HepG2 (cell line): ENCODE measurements at regions not wholly inside any gene's neighbourhood (a gene's known extent, or its start where the extent isn't known, plus 50 kb on each side); places are given as distances from the start of the nearest gene placed in this dataset.

Experiments used
- ATAC-seq: fragments of 200-7000 bp; cut with Tn5 transposase; 3 replicates; pipeline ENCODE4 v1.9.1; 2020; ENCODE audit warnings: mild to moderate bottlenecking, moderate library complexity
- BruUV-seq: library from RNA; stranded (reverse); fragments of 400-500 nt; replicated peaks from 2 replicates; lab custom pipeline; 2021; lab: Mats Ljungman, UMichigan
- CTCF ChIA-PET: fragments of 300-600 bp; formaldehyde crosslinking; extraction: SDS; loops from one replicate; lab custom pipeline; 2021; ENCODE audit warnings: low total read pairs, inconsistent platforms, low intra/inter-chr PET ratio; lab: Yijun Ruan, JAX
- POLR2A ChIA-PET: fragments of 350-600 bp; sonication (Branson Sonifier 250); formaldehyde crosslinking; loops from one replicate; lab custom pipeline; 2020; ENCODE audit warnings: antibody characterized with exemption, inconsistent platforms; lab: Yijun Ruan, JAX
- DNase-seq: peaks from one replicate; pipeline ENCODE4 v3.0.0-alpha.2; 2015; ENCODE audit warnings: low spot score
- FAIRE-seq: peaks from 3 replicates; lab custom pipeline; 2011; peaks lifted over from hg19 to GRCh38; lab: Jason Lieb, UNC
- H2AFZ ChIP-seq: one replicate; pipeline ENCODE4 v1.6.1; 2011; ENCODE audit warnings: low read length, inconsistent platforms
- H3K27ac ChIP-seq: fragments of 300-600 bp; 3 replicates; pipeline ENCODE4 v1.8.0; 2011; ENCODE audit warnings: mixed run types, mild to moderate bottlenecking, mixed read lengths, low read length, inconsistent platforms; ENCODE audit not compliant: insufficient read depth; ENCODE audit errors: extremely low read length
- H3K27me3 ChIP-seq, 2 experiments: fragments of 200-600 bp in 1 of 2; 2 replicates in 1 of 2; 3 replicates in 1 of 2; pipeline versions ENCODE4 v1.6.0 to v1.8.0; 2011; ENCODE audit warnings: low read length in 2 of 2, mild to moderate bottlenecking in 2 of 2, moderate library complexity in 2 of 2, inconsistent platforms in 1 of 2; ENCODE audit not compliant: insufficient read depth in 2 of 2, control insufficient read depth in 1 of 2
- H3K36me3 ChIP-seq, 2 experiments: fragments of 200-600 bp in 1 of 2; replicated peaks in 1 of 2; 2 replicates in 1 of 2; 3 replicates in 1 of 2; pipeline versions ENCODE4 v1.5.1 to v1.8.0; 2011; ENCODE audit warnings: low read length in 2 of 2, inconsistent platforms in 1 of 2; ENCODE audit not compliant: insufficient read depth in 2 of 2, control insufficient read depth in 1 of 2
- H3K4me1 ChIP-seq: 2 replicates; pipeline ENCODE4 v1.5.1; 2012; ENCODE audit warnings: low read length, inconsistent platforms; ENCODE audit not compliant: insufficient read depth
- H3K4me2 ChIP-seq: 2 replicates; pipeline ENCODE4 v1.6.0; 2011; ENCODE audit warnings: low read depth, low read length, inconsistent platforms
- H3K4me3 ChIP-seq, 3 experiments: fragments of 200-600 bp in 1 of 3; sonication (generic), shearing (Covaris generic) in 1 of 3; replicated peaks in 1 of 3; 2 replicates each; pipeline ENCODE4 v1.5.1; 2011 to 2016; ENCODE audit warnings: low read length in 3 of 3, inconsistent platforms in 2 of 3, low read depth in 2 of 3, mild to moderate bottlenecking in 2 of 3, control low read depth in 1 of 3, mixed read lengths in 1 of 3; ENCODE audit not compliant: insufficient read depth in 1 of 3
- H3K79me2 ChIP-seq: one replicate; pipeline ENCODE4 v1.6.1; 2011; ENCODE audit warnings: low read length, inconsistent platforms; ENCODE audit not compliant: insufficient read depth
- H3K9ac ChIP-seq: 2 replicates; pipeline ENCODE4 v1.6.0; 2011; ENCODE audit warnings: mild to moderate bottlenecking, low read depth, low read length, inconsistent platforms; ENCODE audit not compliant: insufficient read depth
- H3K9me3 ChIP-seq: 2 replicates; pipeline ENCODE4 v1.5.1; 2012; ENCODE audit warnings: mild to moderate bottlenecking, low read length
- H4K20me1 ChIP-seq: 2 replicates; pipeline ENCODE4 v1.6.0; 2011; ENCODE audit warnings: inconsistent platforms, mild to moderate bottlenecking, low read length, moderate library complexity; ENCODE audit not compliant: insufficient read depth
- FOSL2 ChIP-seq: sonication (generic); formaldehyde crosslinking; IDR thresholded peaks from 2 replicates; pipeline ENCODE4 v1.4.0; 2020; ENCODE audit warnings: missing genetic modification reagents
- FOXA1 ChIP-seq, 2 experiments: fragments of 450-650 bp in 1 of 2; sonication (generic) in 1 of 2; formaldehyde crosslinking in 1 of 2; IDR thresholded peaks; 2 replicates each; pipeline versions ENCODE4 v1.4.0 to v1.6.1; 2016 to 2020; ENCODE audit warnings: missing genetic modification reagents in 1 of 2
- FOXM1 ChIP-seq: sonication (generic); formaldehyde crosslinking; IDR thresholded peaks from 2 replicates; pipeline ENCODE4 v1.5.0; 2020; ENCODE audit warnings: missing genetic modification reagents
- HOXA7 ChIP-seq: sonication (generic); formaldehyde crosslinking; IDR thresholded peaks from 2 replicates; pipeline ENCODE4 v1.8.1; 2022; ENCODE audit warnings: mild to moderate bottlenecking, missing genetic modification reagents, moderate library complexity
- PHB2 ChIP-seq: fragments of 450-650 bp; IDR thresholded peaks from 2 replicates; pipeline ENCODE4 v1.6.1; 2018; ENCODE audit not compliant: partially characterized antibody
- RAD21 ChIP-seq: fragments of 450-650 bp; formaldehyde crosslinking; IDR thresholded peaks from 2 replicates; pipeline ENCODE4 v1.5.0; 2020; ENCODE audit warnings: mild to moderate bottlenecking
- RBFOX2 ChIP-seq: fragments of 200-400 bp; formaldehyde crosslinking; IDR thresholded peaks from 2 replicates; pipeline ENCODE4 v1.6.1; 2017; ENCODE audit warnings: low read depth, mild to moderate bottlenecking, low read length
- RFXANK ChIP-seq: IDR thresholded peaks from 2 replicates; pipeline ENCODE4 v1.6.1; 2016
- STAG1 ChIP-seq: sonication (generic); formaldehyde crosslinking; IDR thresholded peaks from 2 replicates; pipeline ENCODE4 v1.4.0; 2020; ENCODE audit warnings: missing genetic modification reagents
- TAF1 ChIP-seq: sonication (generic); formaldehyde crosslinking; IDR thresholded peaks from 2 replicates; pipeline ENCODE4 v1.4.0; 2020; ENCODE audit warnings: missing genetic modification reagents
- ZNF253 ChIP-seq: sonication (generic); formaldehyde crosslinking; IDR thresholded peaks from 2 replicates; pipeline ENCODE4 v1.8.0; 2022; ENCODE audit warnings: mild to moderate bottlenecking, missing genetic modification reagents, borderline replicate concordance
- WGBS: methylation state at CpG from one replicate; pipeline ENCODE4 v1.1.6; 2017; ENCODE audit warnings: low lambda C conversion rate; 5-methylcytosine and 5-hydroxymethylcytosine counted together
- in situ Hi-C: cut with HindIII; loops from 2 replicates; pipeline ENCODE4 v1.10.0; 2017; ENCODE audit warnings: low pct_unique_long_range_greater_than_20kb; ENCODE audit not compliant: extremely low pct_ligation_motif_present
- intact Hi-C: fragments of 100-400 bp; cut with micrococcal nuclease; formaldehyde crosslinking; loops from one replicate; pipeline ENCODE4 v1.10.0; 2022; ENCODE audit not compliant: unreplicated experiment
- TF ChIP-seq, protein P1 (sequence below): sonication (generic); formaldehyde crosslinking; IDR thresholded peaks from 2 replicates; pipeline ENCODE4 v1.5.0; 2020; ENCODE audit warnings: mild to moderate bottlenecking, missing genetic modification reagents, moderate library complexity
- TF ChIP-seq, protein P2 (sequence below): sonication (generic); formaldehyde crosslinking; IDR thresholded peaks from 2 replicates; pipeline ENCODE4 v1.5.0; 2020; ENCODE audit warnings: missing genetic modification reagents
- TF ChIP-seq, protein P3 (sequence below): sonication (generic); formaldehyde crosslinking; IDR thresholded peaks from 2 replicates; pipeline ENCODE4 v1.4.0; 2020; ENCODE audit warnings: missing genetic modification reagents, borderline replicate concordance

DNA sequence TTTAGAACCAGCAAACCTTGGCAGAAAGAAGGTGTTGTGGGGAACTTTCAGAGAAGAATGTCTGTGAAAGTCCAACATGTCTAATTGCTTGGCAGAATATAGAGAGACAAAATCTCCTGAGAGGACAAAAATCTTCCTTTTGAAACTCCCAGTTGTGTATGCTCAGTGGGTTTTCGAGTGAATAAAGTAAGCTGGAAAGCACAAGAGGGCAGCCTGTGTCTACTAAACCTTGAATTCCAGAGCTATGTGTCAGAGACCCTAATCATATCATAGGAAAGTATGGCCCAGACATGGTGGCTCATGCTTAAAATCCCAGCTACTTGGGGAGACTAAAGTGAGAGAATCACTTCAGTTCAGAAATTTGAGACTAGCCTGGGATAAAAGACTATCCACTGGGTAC lies 661.2 kb downstream of the SLC16A7 start:
- no TSS peak for BruUV-seq
- POLR2A ChIA-PET = no interaction called here
- Histone ChIP-seq H3K79me2 (no peaks in the 10 kb centered on the region), H3K4me3 (no peak overlapping the region), H3K27ac (no peak overlapping the region), H3K4me1 (no peaks in the 10 kb centered on the region), H3K27me3 (no peaks in the 10 kb centered on the region), H4K20me1 (no peaks in the 10 kb centered on the region), H3K9ac (no peak overlapping the region), H3K9me3 (no peaks in the 10 kb centered on the region), H3K4me2 (no peak overlapping the region), H3K36me3 (no peaks in the 10 kb centered on the region), H2AFZ (no peak overlapping the region)
- in situ Hi-C loops (no loop called here), intact Hi-C loops (loop anchor here (1.0 kb wide), 1 partner anchor 238 kb away; no protein-coding TSS in a partner anchor)
- CTCF ChIA-PET = interaction anchor here (1.7 kb wide), 1 partner anchor 237 kb away, joined by 6 read pairs; no protein-coding TSS in a partner anchor
- TF ChIP-seq RAD21 (CRISPR knock-in tag) = no peak
- peak; percentile 61 for TF ChIP-seq STAG1
- TF ChIP-seq, protein P1, sequence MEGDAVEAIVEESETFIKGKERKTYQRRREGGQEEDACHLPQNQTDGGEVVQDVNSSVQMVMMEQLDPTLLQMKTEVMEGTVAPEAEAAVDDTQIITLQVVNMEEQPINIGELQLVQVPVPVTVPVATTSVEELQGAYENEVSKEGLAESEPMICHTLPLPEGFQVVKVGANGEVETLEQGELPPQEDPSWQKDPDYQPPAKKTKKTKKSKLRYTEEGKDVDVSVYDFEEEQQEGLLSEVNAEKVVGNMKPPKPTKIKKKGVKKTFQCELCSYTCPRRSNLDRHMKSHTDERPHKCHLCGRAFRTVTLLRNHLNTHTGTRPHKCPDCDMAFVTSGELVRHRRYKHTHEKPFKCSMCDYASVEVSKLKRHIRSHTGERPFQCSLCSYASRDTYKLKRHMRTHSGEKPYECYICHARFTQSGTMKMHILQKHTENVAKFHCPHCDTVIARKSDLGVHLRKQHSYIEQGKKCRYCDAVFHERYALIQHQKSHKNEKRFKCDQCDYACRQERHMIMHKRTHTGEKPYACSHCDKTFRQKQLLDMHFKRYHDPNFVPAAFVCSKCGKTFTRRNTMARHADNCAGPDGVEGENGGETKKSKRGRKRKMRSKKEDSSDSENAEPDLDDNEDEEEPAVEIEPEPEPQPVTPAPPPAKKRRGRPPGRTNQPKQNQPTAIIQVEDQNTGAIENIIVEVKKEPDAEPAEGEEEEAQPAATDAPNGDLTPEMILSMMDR (CRISPR knock-in tag) = peak; percentile 50
- TF ChIP-seq FOSL2 (CRISPR knock-in tag) = peak; percentile 52
- ATAC-seq = peak; percentile 77
- FAIRE-seq = no peak
- DNase-seq = peak; percentile 17
- 0% methylated on average over 1 of the region's 1 CpG for WGBS

DNA sequence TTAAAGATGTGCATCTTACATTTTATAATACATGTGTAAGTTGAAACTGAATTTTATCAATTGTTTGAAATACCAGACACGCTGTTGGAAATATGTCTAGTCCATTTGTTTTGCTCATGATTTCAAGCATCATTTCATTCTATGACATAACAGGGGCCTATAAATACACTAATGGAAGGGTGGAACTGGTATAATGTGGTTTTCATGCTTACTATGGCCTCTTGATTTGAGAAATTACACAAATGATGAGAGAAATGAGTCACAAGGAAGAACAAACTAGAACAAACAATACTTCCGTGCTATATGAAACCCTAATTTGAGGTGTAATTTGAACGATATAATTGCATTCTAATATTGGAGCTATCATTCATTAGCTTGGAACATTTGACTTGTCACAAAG lies 663.4 kb downstream of the SLC16A7 start:
- no peaks in the 10 kb centered on the region for H3K36me3 ChIP-seq
- ATAC-seq (no peak), DNase-seq (no peak), FAIRE-seq (no peak)
- no peak overlapping the region for H3K9ac ChIP-seq
- WGBS = 0% methylated on average over 3 of the region's 3 CpGs
- in situ Hi-C loops = no loop called here
- no peak overlapping the region for H3K4me2 ChIP-seq
- no peak overlapping the region for H3K4me3 ChIP-seq
- no peaks in the 10 kb centered on the region for H3K79me2 ChIP-seq
- H3K9me3 ChIP-seq = no peaks in the 10 kb centered on the region
- ChIA-PET POLR2A (no interaction called here), CTCF (no interaction called here)
- H3K27ac ChIP-seq = no peak overlapping the region
- H3K4me1 ChIP-seq = no peaks in the 10 kb centered on the region
- intact Hi-C loops = no loop called here
- no TSS peak for BruUV-seq
- H4K20me1 ChIP-seq = no peaks in the 10 kb centered on the region
- H2AFZ ChIP-seq = no peak overlapping the region
- H3K27me3 ChIP-seq = no peaks in the 10 kb centered on the region
- no peak for TF ChIP-seq RBFOX2
- TF ChIP-seq FOXM1 (CRISPR knock-in tag) = no peak
- no peak for TF ChIP-seq RFXANK
- TF ChIP-seq, protein P2, sequence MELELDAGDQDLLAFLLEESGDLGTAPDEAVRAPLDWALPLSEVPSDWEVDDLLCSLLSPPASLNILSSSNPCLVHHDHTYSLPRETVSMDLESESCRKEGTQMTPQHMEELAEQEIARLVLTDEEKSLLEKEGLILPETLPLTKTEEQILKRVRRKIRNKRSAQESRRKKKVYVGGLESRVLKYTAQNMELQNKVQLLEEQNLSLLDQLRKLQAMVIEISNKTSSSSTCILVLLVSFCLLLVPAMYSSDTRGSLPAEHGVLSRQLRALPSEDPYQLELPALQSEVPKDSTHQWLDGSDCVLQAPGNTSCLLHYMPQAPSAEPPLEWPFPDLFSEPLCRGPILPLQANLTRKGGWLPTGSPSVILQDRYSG (CRISPR knock-in tag) = no peak
- no peak for TF ChIP-seq ZNF253
- no peak for TF ChIP-seq FOXA1 (IDR thresholded peaks at IDR 0.05)
- TF ChIP-seq FOXA1 (CRISPR knock-in tag; IDR thresholded peaks at IDR 0.05) = no peak
- TF ChIP-seq HOXA7 (CRISPR knock-in tag) = no peak
- TF ChIP-seq, protein P3, sequence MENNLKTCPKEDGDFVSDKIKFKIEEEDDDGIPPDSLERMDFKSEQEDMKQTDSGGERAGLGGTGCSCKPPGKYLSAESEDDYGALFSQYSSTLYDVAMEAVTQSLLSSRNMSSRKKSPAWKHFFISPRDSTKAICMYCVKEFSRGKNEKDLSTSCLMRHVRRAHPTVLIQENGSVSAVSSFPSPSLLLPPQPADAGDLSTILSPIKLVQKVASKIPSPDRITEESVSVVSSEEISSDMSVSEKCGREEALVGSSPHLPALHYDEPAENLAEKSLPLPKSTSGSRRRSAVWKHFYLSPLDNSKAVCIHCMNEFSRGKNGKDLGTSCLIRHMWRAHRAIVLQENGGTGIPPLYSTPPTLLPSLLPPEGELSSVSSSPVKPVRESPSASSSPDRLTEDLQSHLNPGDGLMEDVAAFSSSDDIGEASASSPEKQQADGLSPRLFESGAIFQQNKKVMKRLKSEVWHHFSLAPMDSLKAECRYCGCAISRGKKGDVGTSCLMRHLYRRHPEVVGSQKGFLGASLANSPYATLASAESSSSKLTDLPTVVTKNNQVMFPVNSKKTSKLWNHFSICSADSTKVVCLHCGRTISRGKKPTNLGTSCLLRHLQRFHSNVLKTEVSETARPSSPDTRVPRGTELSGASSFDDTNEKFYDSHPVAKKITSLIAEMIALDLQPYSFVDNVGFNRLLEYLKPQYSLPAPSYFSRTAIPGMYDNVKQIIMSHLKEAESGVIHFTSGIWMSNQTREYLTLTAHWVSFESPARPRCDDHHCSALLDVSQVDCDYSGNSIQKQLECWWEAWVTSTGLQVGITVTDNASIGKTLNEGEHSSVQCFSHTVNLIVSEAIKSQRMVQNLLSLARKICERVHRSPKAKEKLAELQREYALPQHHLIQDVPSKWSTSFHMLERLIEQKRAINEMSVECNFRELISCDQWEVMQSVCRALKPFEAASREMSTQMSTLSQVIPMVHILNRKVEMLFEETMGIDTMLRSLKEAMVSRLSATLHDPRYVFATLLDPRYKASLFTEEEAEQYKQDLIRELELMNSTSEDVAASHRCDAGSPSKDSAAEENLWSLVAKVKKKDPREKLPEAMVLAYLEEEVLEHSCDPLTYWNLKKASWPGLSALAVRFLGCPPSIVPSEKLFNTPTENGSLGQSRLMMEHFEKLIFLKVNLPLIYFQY = no peak
- no peak for TF ChIP-seq TAF1 (CRISPR knock-in tag)
- no peak for TF ChIP-seq PHB2
